Activated T-cell treated with anti-CD3 and anti-CD28 coated beads for 4 hours (primary cell): ENCODE measurements at regions not wholly inside any gene's neighbourhood (a gene's known extent, or its start where the extent isn't known, plus 50 kb on each side); places are given as distances from the start of the nearest gene placed in this dataset.

Source experiments
- DNase-seq: peaks from one replicate; pipeline ENCODE4 v3.0.0-alpha.2; 2020

- no peak for DNase-seq
Measured at GRCh38 chr6:25041485-25042035, 105.8 kb upstream of the RIPOR2 start.

GRCh38 chr6:25042036-25042521, 106.3 kb upstream of the RIPOR2 start:
- DNase-seq = no peak

- DNase-seq = no peak
Measured at GRCh38 chr6:25042536-25042935, 106.8 kb upstream of the RIPOR2 start.

GRCh38 chr6:25042984-25043725, 107.4 kb upstream of the RIPOR2 start:
- no peak for DNase-seq

GRCh38 chr6:25043892-25044291, 108.1 kb upstream of the RIPOR2 start:
- DNase-seq = no peak

GRCh38 chr6:25046942-25047341, 111.2 kb upstream of the RIPOR2 start:
- DNase-seq = no peak

GRCh38 chr6:25050356-25050755, 114.6 kb upstream of the RIPOR2 start:
- DNase-seq = peak; percentile 36

GRCh38 chr6:25051083-25051482, 115.3 kb upstream of the RIPOR2 start:
- DNase-seq = no peak

GRCh38 chr6:25052181-25052580, 116.4 kb upstream of the RIPOR2 start:
- DNase-seq = no peak

- DNase-seq = no peak
Measured at GRCh38 chr6:25053875-25054371, 118.2 kb upstream of the RIPOR2 start.

- no peak for DNase-seq
Measured at GRCh38 chr6:25054469-25054868, 118.7 kb upstream of the RIPOR2 start.

GRCh38 chr6:25056130-25056529, 120.4 kb upstream of the RIPOR2 start:
- DNase-seq = no peak

- DNase-seq = no peak
Measured at GRCh38 chr6:25057111-25057905, 121.5 kb upstream of the RIPOR2 start.

- no peak for DNase-seq
Measured at GRCh38 chr6:25058441-25058840, 122.7 kb upstream of the RIPOR2 start.

- no peak for DNase-seq
Measured at GRCh38 chr6:25058941-25059340, 123.2 kb upstream of the RIPOR2 start.

GRCh38 chr6:25060522-25060921, 124.8 kb upstream of the RIPOR2 start:
- no peak for DNase-seq

GRCh38 chr6:25061289-25061936, 125.7 kb upstream of the RIPOR2 start:
- DNase-seq = no peak

- no peak for DNase-seq
Measured at GRCh38 chr6:25062070-25062811, 126.5 kb upstream of the RIPOR2 start.

GRCh38 chr6:25064006-25064405, 128.2 kb upstream of the RIPOR2 start:
- no peak for DNase-seq

GRCh38 chr6:25065666-25066065, 129.9 kb upstream of the RIPOR2 start:
- no peak for DNase-seq

- DNase-seq = no peak
Measured at GRCh38 chr6:25066593-25066992, 130.8 kb upstream of the RIPOR2 start.

- no peak for DNase-seq
Measured at GRCh38 chr6:25068866-25069265, 133.1 kb upstream of the RIPOR2 start.
